Mammary epithelial cell (primary cell): ENCODE measurements at regions not wholly inside any gene's neighbourhood (a gene's known extent, or its start where the extent isn't known, plus 50 kb on each side); places are given as distances from the start of the nearest gene placed in this dataset.

Experiments
- CTCF ChIP-seq, 2 donors: IDR thresholded peaks in 1 of 2; conservative IDR thresholded peaks in 1 of 2; 2 replicates each; pipeline ENCODE4 v1.5.1; 2011 to 2012; ENCODE audit warnings: inconsistent platforms in 2 of 2, low read length in 2 of 2, mild to moderate bottlenecking in 2 of 2, control low read depth in 1 of 2, low read depth in 1 of 2; ENCODE audit not compliant: insufficient read depth in 1 of 2; ENCODE audit errors: extremely low read depth in 1 of 2
- EZH2 ChIP-seq: IDR thresholded peaks from 2 replicates; pipeline ENCODE4 v1.6.1; 2012; ENCODE audit warnings: low read length, inconsistent platforms, borderline replicate concordance

- TF ChIP-seq CTCF (conservative IDR thresholded peaks at IDR 0.05 in 1 of 2, IDR thresholded peaks at IDR 0.05 in 1 of 2; ENCODE audit: extremely low read depth in 1 of 2, insufficient read depth in 1 of 2, low read depth in 1 of 2, low read length in 2 of 2) (no peak), EZH2 (no peak)
Observed at GRCh38 chr9:34887841-34888240, 70.2 kb upstream of the PHF24 start.
